HFFc6 (cell line): ENCODE measurements at regions not wholly inside any gene's neighbourhood (a gene's known extent, or its start where the extent isn't known, plus 50 kb on each side); places are given as distances from the start of the nearest gene placed in this dataset.

ENCODE experiments used
- DNase-seq: peaks from one replicate; pipeline ENCODE4 v3.0.0-alpha.2; 2018
- H3K27ac Mint-ChIP-seq: 2 replicates; pipeline ENCODE4 v1.8.0; 2020; ENCODE audit warnings: mild to moderate bottlenecking, mixed read lengths
- H3K27me3 Mint-ChIP-seq: 2 replicates; pipeline ENCODE4 v1.8.0; 2021; ENCODE audit warnings: mild to moderate bottlenecking, moderate library complexity, mixed read lengths; ENCODE audit not compliant: insufficient read depth
- H3K36me3 Mint-ChIP-seq: 2 replicates; pipeline ENCODE4 v1.8.0; 2021; ENCODE audit warnings: low read depth, mixed read lengths
- H3K4me1 Mint-ChIP-seq: 2 replicates; pipeline ENCODE4 v1.8.0; 2020; ENCODE audit warnings: low read depth, mixed read lengths
- H3K4me3 Mint-ChIP-seq: 2 replicates; pipeline ENCODE4 v1.8.0; 2020; ENCODE audit warnings: mild to moderate bottlenecking, moderate library complexity, mixed read lengths
- H3K9me3 Mint-ChIP-seq: 2 replicates; pipeline ENCODE4 v1.8.0; 2020; ENCODE audit warnings: mild to moderate bottlenecking, mixed read lengths
- TF ChIP-seq, protein P1 (sequence below): fragments of 200-600 bp; sonication (generic); IDR thresholded peaks from 2 replicates; pipeline ENCODE4 v1.5.0; 2021; ENCODE audit warnings: antibody characterized with exemption, mild to moderate bottlenecking

DNA sequence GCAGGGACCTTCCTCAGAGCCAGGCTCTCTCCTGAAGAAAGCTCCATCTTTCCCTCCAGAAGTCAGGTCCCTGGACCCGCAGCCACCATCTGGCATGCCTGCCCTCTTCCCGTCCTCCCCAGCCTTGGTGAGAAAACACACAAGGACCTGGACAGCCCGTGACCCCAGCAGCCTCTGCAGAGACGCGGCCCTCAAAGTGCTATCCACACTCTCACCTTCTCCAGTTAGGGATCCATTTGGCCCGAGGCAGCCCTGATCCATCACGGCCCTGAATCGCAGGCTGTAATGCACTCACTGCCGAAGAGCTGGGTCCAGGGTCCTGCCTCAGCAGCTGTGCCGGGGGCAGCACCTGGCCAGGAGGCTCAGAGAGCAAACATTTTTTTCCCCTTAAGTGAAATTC is 185.1 kb downstream of the OLFM1 start:
- H3K27ac Mint-ChIP-seq, result no peak overlapping the region
- H3K4me3 Mint-ChIP-seq, result no peak overlapping the region
- H3K4me1 Mint-ChIP-seq, result no peaks in the 10 kb centered on the region
- H3K36me3 Mint-ChIP-seq, result peaks cover 15% of the 10 kb centered on the region
- H3K9me3 Mint-ChIP-seq, result peaks cover 58% of the 10 kb centered on the region
- H3K27me3 Mint-ChIP-seq, result peaks cover 8% of the 10 kb centered on the region
- DNase-seq, result no peak
- TF ChIP-seq, protein P1, sequence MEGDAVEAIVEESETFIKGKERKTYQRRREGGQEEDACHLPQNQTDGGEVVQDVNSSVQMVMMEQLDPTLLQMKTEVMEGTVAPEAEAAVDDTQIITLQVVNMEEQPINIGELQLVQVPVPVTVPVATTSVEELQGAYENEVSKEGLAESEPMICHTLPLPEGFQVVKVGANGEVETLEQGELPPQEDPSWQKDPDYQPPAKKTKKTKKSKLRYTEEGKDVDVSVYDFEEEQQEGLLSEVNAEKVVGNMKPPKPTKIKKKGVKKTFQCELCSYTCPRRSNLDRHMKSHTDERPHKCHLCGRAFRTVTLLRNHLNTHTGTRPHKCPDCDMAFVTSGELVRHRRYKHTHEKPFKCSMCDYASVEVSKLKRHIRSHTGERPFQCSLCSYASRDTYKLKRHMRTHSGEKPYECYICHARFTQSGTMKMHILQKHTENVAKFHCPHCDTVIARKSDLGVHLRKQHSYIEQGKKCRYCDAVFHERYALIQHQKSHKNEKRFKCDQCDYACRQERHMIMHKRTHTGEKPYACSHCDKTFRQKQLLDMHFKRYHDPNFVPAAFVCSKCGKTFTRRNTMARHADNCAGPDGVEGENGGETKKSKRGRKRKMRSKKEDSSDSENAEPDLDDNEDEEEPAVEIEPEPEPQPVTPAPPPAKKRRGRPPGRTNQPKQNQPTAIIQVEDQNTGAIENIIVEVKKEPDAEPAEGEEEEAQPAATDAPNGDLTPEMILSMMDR, result no peak

DNA sequence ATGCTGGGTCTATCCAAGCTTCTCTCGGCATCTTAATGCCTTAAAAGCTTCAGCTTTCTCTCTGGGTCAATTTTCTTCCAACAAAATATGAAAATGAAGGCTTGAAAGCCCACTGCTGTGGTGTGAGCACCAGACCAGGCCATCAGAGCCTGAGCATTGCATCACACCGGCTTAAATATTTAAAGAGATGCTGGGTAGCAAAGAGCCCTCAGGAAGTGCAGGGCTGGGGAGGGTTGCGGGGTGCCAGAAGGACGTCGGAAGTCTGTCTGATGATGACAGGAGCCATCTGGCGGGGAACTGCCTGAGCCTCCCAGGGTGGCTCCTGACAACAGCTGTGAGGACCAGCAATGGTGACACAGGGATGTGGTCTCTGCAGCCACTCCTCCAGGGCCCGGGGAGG is 185.5 kb downstream of the OLFM1 start:
- H3K4me3 Mint-ChIP-seq, result no peak overlapping the region
- H3K4me1 Mint-ChIP-seq, result no peaks in the 10 kb centered on the region

DNA sequence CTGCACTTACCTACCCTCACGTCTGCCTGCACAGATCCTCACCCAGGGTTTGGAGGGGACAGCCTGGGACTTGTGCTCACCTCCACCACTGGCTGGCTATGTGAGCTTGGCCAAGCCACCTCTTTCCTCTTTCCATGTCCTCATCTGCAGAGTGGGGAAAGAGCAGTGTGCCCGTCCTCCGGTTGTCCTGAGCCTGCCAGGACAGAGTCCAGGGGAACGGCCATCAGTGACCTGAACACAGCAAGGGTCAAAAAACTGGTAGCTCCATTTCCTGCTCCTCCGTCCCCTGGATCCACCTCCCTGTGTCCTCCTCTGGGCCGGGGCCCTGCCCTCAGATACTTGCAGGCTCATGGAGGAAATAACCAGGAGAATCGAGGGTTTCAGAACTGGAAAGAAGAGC is 187.7 kb downstream of the OLFM1 start:
- DNase-seq, result no peak
- TF ChIP-seq, protein P1, result no peak
- H3K9me3 Mint-ChIP-seq, result peaks cover 61% of the 10 kb centered on the region
- H3K4me3 Mint-ChIP-seq, result no peak overlapping the region
- peaks cover 10% of the 10 kb centered on the region for H3K36me3 Mint-ChIP-seq
- no peaks in the 10 kb centered on the region for H3K4me1 Mint-ChIP-seq
- H3K27me3 Mint-ChIP-seq, result peaks cover 13% of the 10 kb centered on the region
- no peak overlapping the region for H3K27ac Mint-ChIP-seq

More for the DNA sequence above, 185.5 kb downstream of the OLFM1 start:
- peaks cover 15% of the 10 kb centered on the region for H3K36me3 Mint-ChIP-seq
- peaks cover 62% of the 10 kb centered on the region for H3K9me3 Mint-ChIP-seq
- TF ChIP-seq, protein P1, result no peak
- H3K27ac Mint-ChIP-seq, result no peak overlapping the region
- no peak for DNase-seq
- peaks cover 8% of the 10 kb centered on the region for H3K27me3 Mint-ChIP-seq

DNA sequence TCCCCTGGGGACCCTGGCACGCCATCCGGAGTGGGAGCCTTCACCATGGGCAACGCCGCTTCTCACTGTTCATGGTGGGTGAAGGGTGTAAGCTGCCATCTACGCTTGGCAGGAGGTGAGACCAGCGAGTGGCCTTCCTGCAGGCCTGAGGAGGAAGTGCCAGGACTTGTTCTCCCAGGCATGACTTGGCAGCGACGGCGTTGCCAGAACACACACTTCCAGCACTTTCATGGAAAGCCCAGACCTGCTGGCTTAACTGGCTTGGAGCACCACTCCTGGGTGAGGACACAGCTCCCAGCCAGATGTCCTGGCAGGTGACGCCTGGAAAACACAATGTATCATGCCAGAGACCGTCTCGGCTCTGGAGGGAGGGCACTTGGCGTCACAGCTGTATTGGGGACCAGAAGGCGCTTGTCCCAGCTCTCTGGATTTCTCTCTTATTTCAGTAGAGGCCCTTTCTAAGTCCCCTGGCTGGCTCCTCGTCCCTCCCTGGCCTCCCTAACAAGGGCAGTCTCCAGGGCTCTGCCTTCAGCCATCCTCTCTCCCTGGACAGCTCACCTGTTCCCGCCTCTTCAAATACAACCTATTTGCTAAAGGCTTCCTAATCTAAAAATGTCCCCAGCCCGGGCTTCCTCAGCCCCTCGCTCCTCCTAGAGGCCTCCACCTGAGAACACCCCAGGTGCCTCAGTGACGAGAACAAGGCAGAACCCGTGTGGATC is 188.3 kb downstream of the OLFM1 start:
- peaks cover 61% of the 10 kb centered on the region for H3K9me3 Mint-ChIP-seq
- H3K4me3 Mint-ChIP-seq, result no peak overlapping the region
- H3K27me3 Mint-ChIP-seq, result peaks cover 13% of the 10 kb centered on the region
- no peak overlapping the region for H3K27ac Mint-ChIP-seq
- peaks cover 9% of the 10 kb centered on the region for H3K36me3 Mint-ChIP-seq
- H3K4me1 Mint-ChIP-seq, result no peaks in the 10 kb centered on the region
- no peak for DNase-seq
- TF ChIP-seq, protein P1, result no peak

DNA sequence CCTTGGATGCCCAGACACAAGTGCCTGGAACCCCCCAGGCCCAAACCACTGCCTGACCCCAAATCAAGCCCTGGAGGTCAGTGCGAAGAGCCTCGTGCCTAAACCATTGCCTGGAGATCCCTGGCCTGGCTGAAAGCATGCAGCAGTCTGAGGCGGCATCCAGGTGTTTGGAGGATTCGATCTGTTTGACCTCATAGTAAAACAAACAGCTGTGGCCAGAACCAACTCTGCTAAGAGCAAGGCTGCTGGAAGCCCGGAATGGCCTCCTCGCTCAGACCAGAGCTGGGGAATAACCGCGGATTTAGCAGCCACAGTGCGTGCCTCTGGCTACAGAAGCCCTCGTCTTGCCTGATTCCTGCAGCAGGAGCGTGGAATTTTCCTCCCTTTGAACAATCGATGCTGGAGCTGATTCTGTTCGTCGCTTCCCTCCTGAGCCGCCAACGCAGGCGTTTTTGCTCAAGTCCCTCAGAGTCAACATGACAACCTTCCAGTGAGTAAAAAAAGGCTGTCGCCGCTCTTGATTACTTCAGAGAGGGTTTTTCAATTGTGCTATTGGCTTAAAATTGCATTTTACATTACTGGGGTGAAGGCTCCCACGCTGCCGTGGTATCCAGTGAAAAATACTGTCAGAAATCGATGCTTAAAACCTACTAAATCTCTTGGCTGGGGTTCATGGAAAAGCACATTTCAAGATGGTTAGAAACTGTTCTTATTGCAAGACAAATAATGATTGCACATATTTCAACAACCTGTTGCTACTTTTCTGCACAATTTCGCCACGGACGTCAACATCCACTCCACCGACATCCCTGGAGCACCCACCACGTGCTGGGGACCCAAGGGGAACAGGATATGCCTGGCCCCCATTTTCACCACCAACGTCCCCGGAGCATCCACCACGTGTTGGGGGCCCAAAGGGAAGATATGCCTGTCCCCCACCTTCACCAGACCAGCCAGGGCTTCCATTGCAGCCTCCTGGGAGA is 190.0 kb downstream of the OLFM1 start:
- Mint-ChIP-seq H3K27me3 (peaks cover 14% of the 10 kb centered on the region), H3K4me3 (no peak overlapping the region), H3K27ac (no peak overlapping the region), H3K36me3 (peaks cover 9% of the 10 kb centered on the region), H3K9me3 (peaks cover 46% of the 10 kb centered on the region), H3K4me1 (no peaks in the 10 kb centered on the region)
- no peak for DNase-seq
- TF ChIP-seq, protein P1, result no peak
